H1 (cell line): ENCODE measurements at regions not wholly inside any gene's neighbourhood (a gene's known extent, or its start where the extent isn't known, plus 50 kb on each side); places are given as distances from the start of the nearest gene placed in this dataset.

Experiments used
- BRCA1 ChIP-seq: IDR thresholded peaks from 2 replicates; pipeline ENCODE4 v1.6.1; 2012; ENCODE audit warnings: low read depth, low read length, improper control_type of control experiment
- EZH2 ChIP-seq: fragments of 200-600 bp; sonication (generic); IDR thresholded peaks from 2 replicates; pipeline ENCODE4 v1.7.1; 2012; ENCODE audit warnings: low read depth, mild to moderate bottlenecking, moderate library complexity, low read length, inconsistent platforms; ENCODE audit not compliant: severe bottlenecking
- NRF1 ChIP-seq: IDR thresholded peaks from 2 replicates; pipeline ENCODE4 v1.6.1; 2011; ENCODE audit warnings: mild to moderate bottlenecking, low read depth, low read length, improper control_type of control experiment
- POLR2AphosphoS5 ChIP-seq: IDR thresholded peaks from 2 replicates; pipeline ENCODE4 v1.6.1; 2011; ENCODE audit warnings: low read depth, low read length
- RAD21 ChIP-seq, 2 experiments: IDR thresholded peaks in 1 of 2; conservative IDR thresholded peaks in 1 of 2; 2 replicates each; pipeline ENCODE4 v1.6.1; 2011; ENCODE audit warnings: low read depth in 2 of 2, low read length in 2 of 2, improper control_type of control experiment in 1 of 2, inconsistent platforms in 1 of 2, mild to moderate bottlenecking in 1 of 2, moderate library complexity in 1 of 2
- RFX5 ChIP-seq: IDR thresholded peaks from 2 replicates; pipeline ENCODE4 v1.6.1; 2011; ENCODE audit warnings: low read depth, low read length, improper control_type of control experiment, borderline replicate concordance
- ZNF274 ChIP-seq: IDR thresholded peaks from 2 replicates; pipeline ENCODE4 v1.7.0; 2012; ENCODE audit warnings: low read length, borderline replicate concordance; ENCODE audit errors: extremely low read depth
- TF ChIP-seq, protein P1 (sequence below), 3 experiments: IDR thresholded peaks; 1 replicate in 2 of 3; 2 replicates in 1 of 3; pipeline versions ENCODE4 v1.5.1 to v1.6.1; 2011; ENCODE audit warnings: low read length in 3 of 3, mild to moderate bottlenecking in 3 of 3, inconsistent platforms in 2 of 3, low read depth in 1 of 3, moderate library complexity in 1 of 3; ENCODE audit not compliant: insufficient read depth in 1 of 3; ENCODE audit errors: control extremely low read depth in 1 of 3

DNA sequence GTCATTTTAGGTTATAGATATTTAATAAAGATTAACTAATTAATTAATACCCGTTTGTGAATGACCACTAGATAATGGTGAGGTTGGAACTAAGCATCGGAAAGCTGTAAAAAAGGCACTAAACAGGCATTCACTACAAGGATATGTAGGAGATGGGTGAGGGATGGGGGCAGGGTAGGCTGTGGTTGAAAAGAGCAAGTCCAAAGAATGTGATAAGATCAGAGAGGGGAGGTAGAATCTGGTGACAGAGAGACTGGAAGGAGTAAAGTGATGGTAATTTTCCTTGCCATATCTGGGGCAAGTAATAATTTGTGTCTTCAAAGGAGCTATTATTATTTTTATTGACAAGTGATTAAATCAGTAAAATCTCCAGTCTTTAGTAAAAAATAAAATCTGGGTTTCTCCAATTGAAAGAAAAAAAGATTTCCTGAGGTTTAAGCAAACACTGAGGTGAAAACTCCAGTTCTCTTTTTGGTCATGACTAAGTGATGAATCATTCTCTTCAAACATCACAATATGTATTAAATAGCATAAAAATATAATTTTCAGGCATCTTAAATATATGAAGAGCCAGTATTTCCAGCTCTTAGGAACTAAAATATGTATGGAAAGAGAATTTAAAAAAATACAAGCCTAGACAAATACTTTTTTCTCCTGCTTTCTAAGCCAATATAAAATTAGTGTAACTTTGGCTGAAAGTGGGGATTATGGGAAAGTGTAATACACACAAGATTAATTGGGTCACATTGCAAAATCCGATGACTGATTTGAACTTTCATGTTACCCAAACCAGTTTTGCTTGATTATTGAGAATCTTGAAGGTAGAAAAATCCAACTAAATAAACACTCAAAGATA lies 259.1 kb upstream of the RBMS1 start:
- TF ChIP-seq POLR2AphosphoS5: no peak
- no peak for TF ChIP-seq BRCA1
- no peak for TF ChIP-seq EZH2
- no peak for TF ChIP-seq ZNF274
- TF ChIP-seq, protein P1, sequence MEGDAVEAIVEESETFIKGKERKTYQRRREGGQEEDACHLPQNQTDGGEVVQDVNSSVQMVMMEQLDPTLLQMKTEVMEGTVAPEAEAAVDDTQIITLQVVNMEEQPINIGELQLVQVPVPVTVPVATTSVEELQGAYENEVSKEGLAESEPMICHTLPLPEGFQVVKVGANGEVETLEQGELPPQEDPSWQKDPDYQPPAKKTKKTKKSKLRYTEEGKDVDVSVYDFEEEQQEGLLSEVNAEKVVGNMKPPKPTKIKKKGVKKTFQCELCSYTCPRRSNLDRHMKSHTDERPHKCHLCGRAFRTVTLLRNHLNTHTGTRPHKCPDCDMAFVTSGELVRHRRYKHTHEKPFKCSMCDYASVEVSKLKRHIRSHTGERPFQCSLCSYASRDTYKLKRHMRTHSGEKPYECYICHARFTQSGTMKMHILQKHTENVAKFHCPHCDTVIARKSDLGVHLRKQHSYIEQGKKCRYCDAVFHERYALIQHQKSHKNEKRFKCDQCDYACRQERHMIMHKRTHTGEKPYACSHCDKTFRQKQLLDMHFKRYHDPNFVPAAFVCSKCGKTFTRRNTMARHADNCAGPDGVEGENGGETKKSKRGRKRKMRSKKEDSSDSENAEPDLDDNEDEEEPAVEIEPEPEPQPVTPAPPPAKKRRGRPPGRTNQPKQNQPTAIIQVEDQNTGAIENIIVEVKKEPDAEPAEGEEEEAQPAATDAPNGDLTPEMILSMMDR (IDR thresholded peaks at IDR 0.05; ENCODE audit: control extremely low read depth in 1 of 3, insufficient read depth in 1 of 3, low read depth in 1 of 3, low read length in 3 of 3): no peak
- no peak for TF ChIP-seq RFX5
- no peak for TF ChIP-seq RAD21 (IDR thresholded peaks at IDR 0.05 in 1 of 2, conservative IDR thresholded peaks at IDR 0.05 in 1 of 2; ENCODE audit: low read depth in 2 of 2, low read length in 2 of 2)
- no peak for TF ChIP-seq NRF1
